HG03342 (cell line): ENCODE measurements at regions not wholly inside any gene's neighbourhood (a gene's known extent, or its start where the extent isn't known, plus 50 kb on each side); places are given as distances from the start of the nearest gene placed in this dataset.

ENCODE experiments used
- ATAC-seq: cut with Tn5 transposase; IDR thresholded peaks from one replicate; pipeline ENCODE4 v1.9.1; 2021; ENCODE audit warnings: mild to moderate bottlenecking, moderate library complexity; ENCODE audit not compliant: unreplicated experiment

DNA sequence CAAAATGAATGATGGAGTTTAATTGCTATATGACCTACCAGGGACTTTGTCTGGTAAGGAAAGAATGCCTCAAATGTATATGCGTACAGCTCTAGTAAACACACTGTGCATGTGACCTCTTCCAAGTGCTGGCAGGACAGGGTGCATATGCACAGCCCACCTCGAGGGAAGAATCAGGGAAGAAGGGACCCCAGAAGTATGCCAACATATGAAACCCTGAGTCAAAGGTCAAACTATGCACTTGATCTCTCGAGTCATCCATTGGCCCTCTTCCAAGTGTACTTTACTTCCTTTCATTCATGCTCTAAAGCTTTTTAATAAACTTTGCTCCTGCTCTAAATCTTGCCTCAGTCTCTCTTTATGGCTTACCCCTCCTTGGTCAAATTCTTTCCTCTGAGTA lies 804.6 kb upstream of the COX7C start:
- ATAC-seq: no peak

DNA sequence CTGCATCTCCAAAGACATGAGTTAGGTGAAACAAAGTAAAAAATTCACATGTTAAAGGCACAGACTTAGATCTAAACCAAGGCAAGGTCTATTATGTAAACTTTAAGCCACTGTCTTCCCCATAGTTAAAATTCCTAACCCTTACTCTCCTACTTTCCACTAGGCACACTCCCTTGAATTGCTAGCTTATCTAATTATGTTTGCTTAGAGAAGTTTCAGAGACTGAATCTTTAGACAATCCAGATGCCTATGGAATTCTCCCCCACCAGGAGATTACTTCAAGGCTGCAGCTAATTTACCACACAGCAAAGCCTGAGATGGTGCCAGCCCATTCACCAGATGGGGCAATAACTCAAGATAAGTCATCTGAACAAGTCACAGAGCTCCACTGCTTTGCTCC lies 803.1 kb upstream of the COX7C start:
- ATAC-seq: no peak

DNA sequence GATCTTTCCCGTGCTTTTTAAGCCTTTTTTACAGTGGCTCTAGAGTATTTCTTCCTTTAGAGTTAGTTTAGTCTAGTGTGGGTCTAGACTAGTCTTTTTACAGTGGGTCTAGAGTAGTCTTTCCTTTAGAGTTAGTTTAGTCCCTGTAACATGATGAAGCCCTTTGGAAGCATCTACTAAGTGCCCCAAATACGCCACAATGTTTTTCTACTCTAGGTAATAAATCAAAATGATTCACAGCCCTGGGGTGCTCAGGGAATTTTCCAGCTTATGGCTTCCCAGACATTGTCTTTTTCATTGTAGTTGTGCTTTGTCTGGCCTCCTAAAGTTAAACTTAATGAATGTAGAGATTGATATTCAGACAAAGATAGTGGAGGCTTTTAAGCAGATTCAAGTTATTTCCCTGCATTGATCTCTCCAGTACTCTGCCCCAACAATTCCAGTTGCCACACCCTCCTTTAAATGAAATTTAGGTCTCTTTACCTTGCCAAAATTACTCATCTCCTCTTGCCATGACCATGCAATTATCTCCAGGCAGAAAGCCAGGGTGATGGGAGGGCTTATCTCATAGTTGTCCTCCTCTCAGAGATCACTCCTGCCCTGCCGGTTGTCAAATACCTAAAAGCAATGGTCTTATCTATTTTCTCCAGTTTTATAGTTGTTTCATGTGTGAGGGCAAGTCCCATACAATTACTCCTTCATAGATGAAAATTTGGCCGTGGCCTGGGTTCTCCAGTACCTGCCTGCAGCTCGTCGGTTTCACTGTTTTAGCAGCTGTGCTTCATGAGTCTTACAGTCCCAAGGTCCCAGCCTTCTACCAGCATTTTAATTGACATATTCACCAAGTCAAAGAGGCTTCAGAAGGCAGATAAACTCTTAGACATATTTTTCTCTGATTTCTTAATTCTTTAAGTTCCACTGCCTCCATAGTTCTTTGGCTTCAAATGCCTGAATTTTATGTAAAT lies 794.0 kb upstream of the COX7C start:
- no peak for ATAC-seq

DNA sequence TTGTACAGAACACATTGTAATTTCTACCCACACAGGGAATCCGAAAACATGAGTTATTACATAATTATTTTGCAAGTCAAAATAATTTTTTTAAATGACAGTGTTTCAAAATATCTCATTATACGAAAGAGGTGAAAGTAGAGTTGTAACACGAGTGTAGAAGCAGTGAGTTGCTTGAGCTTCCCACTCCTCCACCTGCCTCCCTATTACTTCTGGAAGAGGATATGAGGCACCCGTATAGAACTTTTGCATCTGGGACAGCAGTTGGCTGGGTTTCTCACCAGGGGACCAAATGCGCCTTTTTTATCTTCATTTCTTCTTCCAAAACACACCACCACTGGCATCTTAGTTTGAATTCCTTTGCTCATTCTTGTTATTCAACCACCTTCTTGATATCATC lies 779.0 kb upstream of the COX7C start:
- ATAC-seq: no peak

DNA sequence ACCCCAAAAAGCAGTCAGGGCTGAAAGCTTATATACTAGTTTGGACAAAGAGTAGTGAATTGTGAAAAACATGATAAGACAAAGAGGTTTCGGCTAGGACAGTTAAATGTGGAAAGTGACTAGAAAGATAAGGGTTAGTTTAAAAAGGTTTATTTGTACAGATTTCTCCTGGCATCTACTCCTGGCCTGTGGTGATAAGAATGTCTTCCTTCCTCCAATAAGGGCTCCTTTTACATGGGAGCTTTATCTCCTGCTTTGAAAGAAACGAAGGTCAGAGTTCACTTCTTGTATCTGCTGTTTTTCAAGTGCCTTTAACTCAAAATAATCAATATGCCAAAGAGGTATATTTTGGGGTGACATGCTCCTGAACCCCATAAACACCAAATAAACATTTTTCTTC lies 776.1 kb upstream of the COX7C start:
- ATAC-seq: no peak

DNA sequence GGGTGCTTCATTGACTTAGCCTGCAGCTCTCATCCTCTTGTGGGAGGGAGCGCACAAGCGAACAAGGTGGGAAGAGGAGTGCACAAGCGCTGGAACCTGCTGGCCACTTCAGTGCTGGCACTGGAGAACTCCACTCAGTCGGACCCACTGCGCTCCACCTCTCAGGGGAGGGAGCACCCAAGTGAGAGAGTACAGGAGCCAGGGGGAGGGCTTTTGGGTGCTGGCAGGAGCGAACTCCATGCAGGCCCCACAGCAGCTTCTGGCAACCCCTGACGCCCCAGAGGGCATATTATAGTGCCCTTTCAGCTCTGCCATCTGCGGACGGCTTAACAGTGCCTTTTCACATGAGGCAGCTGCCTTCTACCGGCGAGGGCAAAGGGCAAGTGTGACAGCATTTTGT lies 774.2 kb upstream of the COX7C start:
- ATAC-seq: no peak

DNA sequence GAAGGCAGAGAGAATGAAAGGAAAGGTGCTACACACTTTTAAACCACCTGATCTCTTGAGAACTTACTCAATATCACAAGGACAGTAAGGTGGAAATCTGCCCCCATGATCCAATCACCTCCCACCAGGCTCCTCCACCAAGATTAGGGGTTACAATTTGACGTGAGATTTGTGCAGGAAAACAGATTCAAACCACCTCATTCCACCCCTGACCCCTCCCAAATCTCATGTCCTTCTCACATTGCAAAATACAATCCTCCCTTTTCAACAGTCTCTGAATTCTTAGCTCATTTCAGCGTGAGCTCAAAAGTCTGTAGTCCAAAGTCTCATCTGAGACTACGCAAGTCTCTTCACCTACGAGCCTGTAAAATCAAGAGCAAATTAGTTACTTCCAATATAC lies 768.3 kb upstream of the COX7C start:
- no peak for ATAC-seq

DNA sequence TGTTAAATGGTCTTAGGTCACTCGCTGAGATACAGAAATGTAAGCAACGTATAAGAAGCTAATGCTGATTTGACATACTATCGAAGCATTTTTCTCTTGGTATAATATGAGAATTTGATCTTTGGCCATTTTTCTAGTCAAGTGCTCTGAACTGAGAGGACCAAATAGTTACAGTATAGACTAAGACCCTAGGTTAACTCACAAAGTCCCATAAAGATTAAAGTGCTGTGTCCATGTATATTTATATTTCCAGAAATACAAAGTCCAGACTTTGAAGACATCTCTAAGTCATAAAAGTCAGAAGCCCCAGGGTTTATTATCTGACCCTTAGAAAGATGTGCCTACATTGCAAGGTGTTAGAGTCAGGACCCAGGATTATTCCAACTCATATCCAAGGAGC lies 752.4 kb upstream of the COX7C start:
- ATAC-seq: no peak

DNA sequence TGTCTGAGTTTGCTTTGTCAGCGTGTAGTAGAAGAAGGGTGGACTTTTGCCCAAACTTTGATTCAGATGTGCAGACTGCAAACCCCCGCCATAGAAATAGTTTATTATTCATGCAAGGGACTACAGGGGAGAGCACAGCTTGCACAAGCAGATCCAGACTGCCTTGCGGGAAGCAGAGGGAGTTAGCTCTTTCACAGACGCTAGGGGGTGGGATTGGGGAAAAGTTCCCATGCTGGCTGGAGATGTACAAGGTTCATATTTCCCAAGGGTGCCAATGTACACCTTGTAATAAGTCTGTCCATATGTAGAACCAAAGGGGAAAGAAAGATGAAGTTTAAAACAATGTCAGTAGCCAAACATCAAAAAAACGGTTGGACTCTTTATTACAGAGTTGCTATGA lies 749.7 kb upstream of the COX7C start:
- no peak for ATAC-seq

DNA sequence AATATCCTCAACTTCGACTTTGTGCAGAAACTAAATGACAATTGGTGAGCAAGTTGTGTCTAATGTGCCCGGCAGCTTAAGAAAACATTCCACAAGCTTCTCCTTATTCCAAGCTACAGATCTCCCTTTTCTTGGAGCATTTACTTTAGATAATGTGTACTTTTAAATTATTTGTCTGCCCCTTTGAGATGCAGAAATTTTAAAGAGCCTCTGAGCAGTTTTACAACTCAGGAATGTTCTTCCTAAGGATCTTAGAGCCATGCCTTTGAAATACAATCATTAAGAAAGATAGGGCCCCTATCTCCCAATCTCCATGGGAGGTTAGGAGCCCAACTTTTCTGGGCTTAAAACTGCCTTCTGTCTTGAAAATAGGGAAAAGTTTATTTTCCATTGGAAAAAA lies 723.7 kb upstream of the COX7C start:
- no peak for ATAC-seq

DNA sequence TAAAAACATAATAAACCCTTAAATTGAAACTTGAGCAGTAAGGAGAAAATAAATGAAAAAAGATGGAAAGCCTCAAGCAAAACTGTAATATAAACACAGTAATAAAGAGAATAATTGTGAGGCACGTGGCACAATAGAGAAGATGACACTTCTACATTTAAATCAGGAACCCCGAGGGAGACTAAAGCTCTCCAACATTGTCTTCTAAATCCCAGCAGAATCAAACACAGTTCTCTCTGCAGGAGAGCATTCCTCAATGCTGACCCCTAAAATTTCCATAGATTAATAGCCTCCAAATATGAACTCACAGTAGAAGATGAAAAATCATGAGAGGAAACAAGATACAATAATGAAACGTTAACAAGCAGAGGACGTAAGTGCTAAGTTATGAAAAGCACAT lies 721.2 kb upstream of the COX7C start:
- ATAC-seq: no peak

DNA sequence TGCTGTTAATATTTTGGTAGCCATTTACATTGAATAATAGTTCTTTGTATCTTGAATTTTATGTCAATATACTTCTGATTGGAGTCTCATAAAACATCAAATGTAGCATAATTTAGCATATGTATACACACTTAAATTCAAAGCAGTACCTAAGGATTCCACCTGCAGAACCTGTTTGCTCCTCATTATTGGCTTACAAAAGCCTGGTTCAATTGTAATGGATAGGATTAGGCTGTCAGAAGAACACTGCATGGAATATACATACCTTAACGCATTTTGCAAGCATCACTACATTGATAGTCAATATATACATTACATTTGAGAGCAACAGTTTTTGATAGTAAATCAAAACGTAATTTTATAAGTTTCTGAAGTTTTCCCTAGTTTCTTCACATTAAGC lies 711.3 kb upstream of the COX7C start:
- no peak for ATAC-seq

DNA sequence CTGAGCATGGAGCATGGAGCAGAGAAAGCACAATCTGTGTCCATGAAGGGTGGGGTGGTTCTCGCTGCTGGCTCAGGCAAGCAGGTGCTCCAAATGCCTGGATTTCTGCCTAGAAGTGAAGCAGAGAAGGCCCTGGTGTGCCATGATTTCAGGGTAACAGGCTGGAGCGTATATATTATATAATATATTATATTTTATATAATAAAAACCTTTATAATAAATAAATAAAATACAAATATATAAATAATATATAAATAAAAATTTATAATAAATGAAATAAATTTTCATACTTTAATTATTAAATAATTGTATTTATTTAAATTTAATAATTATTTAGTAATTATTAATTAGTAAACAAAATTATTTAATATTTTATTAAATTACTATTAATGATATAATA lies 707.4 kb upstream of the COX7C start:
- no peak for ATAC-seq

DNA sequence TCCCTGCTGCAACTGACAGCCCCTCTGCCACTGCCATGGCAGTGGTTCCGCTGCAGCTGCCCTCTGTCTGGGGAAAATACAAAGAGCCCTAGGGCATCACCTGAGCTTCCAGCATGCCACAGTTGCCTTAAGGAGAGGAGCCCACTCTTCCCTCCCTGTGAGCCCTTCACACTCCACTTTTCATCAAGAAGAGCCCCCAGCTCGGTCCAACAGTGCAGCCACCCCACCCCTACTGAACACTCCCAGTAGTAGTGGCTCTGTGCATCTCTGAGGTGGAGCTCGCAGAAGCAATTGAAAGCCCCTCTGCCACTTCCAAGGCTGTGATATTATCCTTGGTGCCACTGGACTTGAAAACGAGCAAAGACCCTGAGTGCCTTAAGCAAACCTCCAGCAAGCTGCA lies 696.8 kb upstream of the COX7C start:
- no peak for ATAC-seq

DNA sequence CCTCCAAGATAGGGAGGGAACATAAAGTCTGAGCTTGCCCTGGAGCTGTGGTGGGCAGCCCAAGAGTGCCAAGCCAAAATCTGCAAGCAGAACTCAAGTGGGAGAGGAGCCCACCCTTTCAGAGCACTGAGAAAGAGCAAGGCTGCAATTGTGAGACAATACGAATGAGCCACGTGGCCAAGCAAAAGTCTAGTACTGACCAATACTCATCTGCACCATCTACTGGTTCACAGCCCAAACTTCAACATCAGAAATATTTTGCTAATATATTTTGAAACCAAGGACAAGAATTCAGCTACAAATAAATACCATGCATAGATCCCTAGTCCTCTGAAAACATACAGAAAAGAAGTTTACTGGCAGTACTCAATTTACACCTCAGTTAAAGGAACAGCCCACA lies 696.2 kb upstream of the COX7C start:
- ATAC-seq: no peak

DNA sequence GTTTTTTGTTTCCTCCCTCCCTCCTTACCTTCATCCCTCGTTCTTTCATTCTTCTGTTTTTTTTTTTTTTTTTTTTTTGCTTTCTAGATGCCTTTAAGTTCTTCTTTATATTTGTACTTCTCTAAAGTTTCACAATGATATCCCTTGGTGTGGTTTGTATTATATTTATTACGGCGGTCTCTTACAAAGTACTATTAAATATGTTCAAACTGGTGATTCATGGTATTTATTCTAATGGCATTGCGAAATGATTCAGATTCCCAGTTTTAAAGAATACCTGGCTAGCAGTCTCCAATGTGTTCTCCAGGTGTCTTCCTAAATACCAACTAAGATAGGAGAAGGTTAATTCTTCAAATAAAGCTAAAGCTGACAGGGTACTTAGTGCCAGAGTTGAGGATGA lies 690.1 kb upstream of the COX7C start:
- no peak for ATAC-seq

DNA sequence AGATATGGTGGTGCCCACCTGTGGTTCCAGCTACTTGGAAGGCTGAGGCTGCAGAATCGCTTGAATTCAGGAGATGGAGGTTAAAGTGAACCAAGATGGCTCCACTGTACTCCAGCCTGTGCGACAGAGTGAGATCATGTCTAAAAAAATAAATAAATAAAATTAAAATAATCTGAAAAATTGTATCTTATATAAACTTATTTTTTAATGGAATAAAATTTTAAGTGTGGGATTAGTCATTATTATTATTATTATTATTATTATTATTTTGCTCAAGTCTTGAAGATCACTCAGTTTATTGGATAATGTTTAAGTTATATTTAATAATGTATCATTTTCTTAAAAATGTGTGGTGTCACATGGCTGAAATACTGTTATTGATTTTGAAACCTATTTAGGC lies 688.0 kb upstream of the COX7C start:
- no peak for ATAC-seq

DNA sequence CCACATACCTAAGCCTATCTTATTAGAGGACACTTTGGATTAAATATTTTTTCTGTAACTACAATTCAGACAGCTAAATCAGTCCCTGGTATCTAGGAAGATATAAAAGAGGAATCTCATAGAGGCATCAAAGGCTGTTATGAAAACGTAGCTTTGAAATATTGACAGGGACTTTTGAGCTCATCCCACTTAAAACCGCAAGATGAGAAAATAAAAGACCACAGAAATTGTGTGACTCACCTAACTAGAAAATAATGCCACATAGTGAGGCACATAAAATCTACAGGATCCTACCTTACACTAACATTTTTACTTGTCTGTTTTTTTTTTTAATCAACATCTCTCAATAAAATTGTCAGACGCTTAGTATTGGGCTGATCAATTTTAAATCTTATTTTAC lies 686.5 kb upstream of the COX7C start:
- no peak for ATAC-seq

DNA sequence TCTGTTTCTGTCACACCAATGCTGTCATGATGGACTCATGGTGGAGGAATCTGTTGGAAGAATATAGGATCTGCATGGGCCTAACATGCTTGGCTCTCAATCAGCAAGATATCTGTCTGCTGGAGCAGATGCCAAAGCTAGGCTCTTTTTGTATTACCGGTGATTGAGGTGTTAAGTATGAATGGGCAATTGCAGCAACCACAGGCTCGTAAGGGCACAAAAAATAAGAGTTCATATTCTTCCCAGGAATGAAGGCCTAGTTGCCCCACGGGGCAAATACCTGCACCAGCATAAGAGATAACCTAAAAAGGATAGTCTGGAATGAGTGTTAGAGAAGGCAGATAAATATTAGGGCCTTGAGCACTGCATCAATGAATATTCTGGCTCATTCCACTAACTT lies 679.5 kb upstream of the COX7C start:
- no peak for ATAC-seq

DNA sequence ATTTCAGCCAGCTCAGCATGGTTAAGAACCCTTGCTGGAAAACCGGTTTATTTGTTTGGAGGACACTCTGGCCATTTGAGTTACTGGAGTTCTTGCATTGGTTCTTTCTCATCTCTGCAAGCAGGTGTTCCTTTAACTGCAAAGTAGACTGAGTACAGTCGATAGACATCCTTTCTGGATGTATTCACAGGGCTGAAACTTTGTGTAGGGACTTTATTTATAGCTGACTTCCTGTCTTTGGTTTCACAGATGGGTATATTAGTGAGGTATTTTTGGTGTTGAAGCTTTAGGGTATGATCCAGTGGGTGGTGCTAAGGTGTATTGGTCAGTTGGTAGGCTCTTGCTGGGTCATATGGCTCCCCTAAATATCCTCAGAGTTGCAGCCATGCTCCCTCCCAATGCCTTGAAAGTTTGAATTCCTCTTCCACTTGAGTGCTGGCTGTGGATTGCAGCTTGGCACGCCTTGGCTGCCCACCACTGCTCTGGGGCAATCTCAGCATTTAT lies 666.0 kb upstream of the COX7C start:
- ATAC-seq: no peak

DNA sequence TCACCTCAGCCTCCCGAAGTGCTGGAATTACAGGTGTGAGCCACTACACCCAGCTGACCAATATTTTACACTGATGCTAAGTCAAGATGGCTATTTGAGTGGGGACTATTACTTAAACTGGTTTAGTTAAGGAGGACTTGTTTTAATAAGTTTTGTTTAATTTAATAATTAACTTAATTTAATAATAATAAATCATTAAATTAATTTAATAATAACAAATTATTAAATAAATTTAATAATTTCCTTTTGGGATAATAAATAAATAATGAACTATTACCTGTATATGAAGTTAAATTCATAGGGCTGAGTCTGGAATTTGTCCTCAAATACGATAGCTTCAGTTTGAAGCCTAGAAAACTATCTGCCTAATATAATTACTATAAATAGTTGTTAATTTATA lies 665.1 kb upstream of the COX7C start:
- no peak for ATAC-seq

DNA sequence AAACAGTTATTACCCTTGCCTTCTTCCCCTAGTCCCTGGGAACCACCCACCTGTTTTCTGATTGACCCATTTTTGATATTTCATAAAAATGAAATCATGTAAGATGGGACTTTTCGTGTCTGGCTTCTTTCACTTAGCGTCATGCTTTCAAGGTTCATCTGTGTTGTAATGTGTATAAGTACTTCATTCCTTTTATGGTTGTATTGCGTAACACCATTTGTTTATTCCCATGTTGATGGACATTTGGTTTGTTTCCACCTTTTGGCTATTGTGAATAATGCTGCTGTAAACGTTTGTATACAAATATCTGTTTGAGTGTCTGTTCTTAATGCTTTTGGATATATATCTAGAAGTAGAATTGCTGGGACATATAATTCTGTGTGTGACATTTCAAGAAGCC lies 650.1 kb upstream of the COX7C start:
- no peak for ATAC-seq

DNA sequence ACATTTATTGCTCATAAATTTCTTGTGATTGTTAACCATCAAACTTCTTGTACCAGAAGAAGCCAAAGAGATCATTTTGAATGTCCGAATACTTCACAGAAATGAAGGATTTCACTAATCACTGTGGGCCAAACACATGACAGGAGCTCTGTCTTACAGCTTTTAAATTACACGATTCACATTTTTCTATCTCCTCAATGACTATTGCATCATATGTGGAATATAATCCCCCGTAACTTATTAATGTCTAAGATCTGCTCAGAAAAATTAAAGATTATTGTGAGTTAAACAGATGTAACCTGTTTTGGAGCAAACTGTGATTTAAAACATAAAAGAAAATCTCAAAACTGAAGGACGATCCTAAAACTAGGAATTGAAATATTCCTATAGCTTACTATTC lies 645.2 kb upstream of the COX7C start:
- no peak for ATAC-seq
